Spleen (tissue), 11 donors: ENCODE measurements at regions not wholly inside any gene's neighbourhood (a gene's known extent, or its start where the extent isn't known, plus 50 kb on each side); places are given as distances from the start of the nearest gene placed in this dataset.

ENCODE experiments used
- DNase-seq: peaks from one replicate; pipeline ENCODE4 v3.0.0-alpha.2; 2020
- H3K27ac ChIP-seq, 8 donors: fragments of 200-600 bp; sonication (generic) in 7 of 8; 1 replicate in 4 of 8; 2 replicates in 4 of 8; pipeline versions ENCODE4 v1.5.0 to v1.8.0; 2016 to 2021; ENCODE audit warnings: inconsistent platforms in 4 of 8, mild to moderate bottlenecking in 4 of 8, moderate library complexity in 1 of 8
- H3K27me3 ChIP-seq, 7 donors: fragments of 200-600 bp; sonication (generic) in 6 of 7; replicated peaks in 1 of 7; 1 replicate in 4 of 7; 2 replicates in 3 of 7; pipeline versions ENCODE4 v1.5.0 to v1.8.0; 2016 to 2021; ENCODE audit warnings: inconsistent platforms in 3 of 7, mild to moderate bottlenecking in 1 of 7
- H3K36me3 ChIP-seq, 6 donors: fragments of 200-600 bp; sonication (generic) in 5 of 6; 1 replicate in 4 of 6; 2 replicates in 2 of 6; pipeline versions ENCODE4 v1.5.0 to v1.8.0; 2016 to 2021; ENCODE audit warnings: inconsistent platforms in 2 of 6
- H3K4me1 ChIP-seq, 6 donors: fragments of 200-600 bp; sonication (generic) in 5 of 6; 1 replicate in 3 of 6; 2 replicates in 3 of 6; pipeline versions ENCODE4 v1.5.0 to v1.8.0; 2016 to 2021; ENCODE audit warnings: inconsistent platforms in 3 of 6
- H3K4me3 ChIP-seq, 8 donors: fragments of 200-600 bp; sonication (generic) in 7 of 8; 1 replicate in 4 of 8; 2 replicates in 4 of 8; pipeline versions ENCODE4 v1.5.0 to v1.8.0; 2016 to 2021; ENCODE audit warnings: inconsistent platforms in 4 of 8, mild to moderate bottlenecking in 4 of 8, moderate library complexity in 2 of 8
- H3K9me3 ChIP-seq, 8 donors: fragments of 200-600 bp; sonication (generic) in 7 of 8; 1 replicate in 4 of 8; 2 replicates in 4 of 8; pipeline versions ENCODE4 v1.5.0 to v1.8.0; 2016 to 2021; ENCODE audit warnings: inconsistent platforms in 4 of 8
- CTCF ChIP-seq, 11 experiments: fragments of 200-600 bp in 7 of 11; fragments of 450-650 bp in 4 of 11; sonication (generic) in 4 of 11; IDR thresholded peaks in 8 of 11; conservative IDR thresholded peaks in 3 of 11; 1 replicate in 7 of 11; 2 replicates in 4 of 11; pipeline versions ENCODE4 v1.4.0 to v1.8.0; 2016 to 2021; ENCODE audit warnings: antibody characterized with exemption in 11 of 11, inconsistent platforms in 4 of 11, mild to moderate bottlenecking in 1 of 11
- POLR2A ChIP-seq, 3 donors: fragments of 450-650 bp; IDR thresholded peaks; one replicate each; pipeline ENCODE4 v1.5.1; 2017; ENCODE audit warnings: antibody characterized with exemption in 3 of 3, mild to moderate bottlenecking in 1 of 3
- POLR2AphosphoS5 ChIP-seq, 3 donors: sonication (generic); formaldehyde crosslinking; IDR thresholded peaks; one replicate each; pipeline ENCODE4 v1.5.1; 2017; ENCODE audit warnings: antibody characterized with exemption in 3 of 3
- WGBS, 5 donors: extraction: QIAGEN DNeasy Blood & Tissue Kit in 3 of 5; methylation state at CpG; one replicate each; pipeline versions ENCODE4 v1.1.5 to v1.1.7; 2013 to 2018; 5-methylcytosine and 5-hydroxymethylcytosine counted together
- intact Hi-C: fragments of 100-400 bp; cut with DNase I; formaldehyde crosslinking; loops from one replicate; pipeline ENCODE4 v1.15.0; 2023; ENCODE audit warnings: low total_unique reads
- donor health status: healthy with polysubstance abuse.
- donor health status: DM: no; HTN: no; CAD: no; lungs with moderate emphysema.
- donor health status: DM: no; HTN: no; CAD: no.
- donor health status: Bipolar disorder and iron deficiency.
- donor health status: healthy.
- donor health status: DM: no; HTN: no; CAD: no.
- donor health status: DM: yes; HTN: yes; CAD: no.

GRCh38 chr10:78436222-78436573 is 402.5 kb downstream of the RPS24 start:
- H3K27me3 ChIP-seq: peaks cover 0 to 4% (median 0%) of the 10 kb centered on the region in 7 donors
- H3K4me3 ChIP-seq: no peak overlapping the region
- H3K4me1 ChIP-seq: peaks cover 0 to 21% (median 5%) of the 10 kb centered on the region in 6 donors
- TF ChIP-seq POLR2A (IDR thresholded peaks at IDR 0.05): no peak
- no peak for TF ChIP-seq POLR2AphosphoS5 (IDR thresholded peaks at IDR 0.05)
- TF ChIP-seq CTCF (IDR thresholded peaks at IDR 0.05 in 8 of 11, conservative IDR thresholded peaks at IDR 0.05 in 3 of 11): no peak
- no peaks in the 10 kb centered on the region for H3K36me3 ChIP-seq
- 78 to 89% (median 85%) methylated on average over 6 of the region's 6 CpGs for WGBS, 5 donors
- no peak overlapping the region for H3K27ac ChIP-seq
- no peaks in the 10 kb centered on the region for H3K9me3 ChIP-seq
- no peak for DNase-seq
- intact Hi-C loops: no loop called here

GRCh38 chr10:78436706-78437406 is 403.2 kb downstream of the RPS24 start:
- Histone ChIP-seq H3K27ac (no peak overlapping the region), H3K27me3 (peaks cover 0 to 4% (median 0%) of the 10 kb centered on the region in 7 donors), H3K4me1 (peaks cover 0 to 21% (median 5%) of the 10 kb centered on the region in 6 donors), H3K36me3 (no peaks in the 10 kb centered on the region), H3K4me3 (no peak overlapping the region), H3K9me3 (no peaks in the 10 kb centered on the region)
- 77 to 89% (median 79%) methylated on average over 8 of the region's 8 CpGs for WGBS, 5 donors
- intact Hi-C loops: no loop called here
- no peak for DNase-seq
- no peak for TF ChIP-seq CTCF (IDR thresholded peaks at IDR 0.05 in 8 of 11, conservative IDR thresholded peaks at IDR 0.05 in 3 of 11)
- no peak for TF ChIP-seq POLR2A (IDR thresholded peaks at IDR 0.05)
- no peak for TF ChIP-seq POLR2AphosphoS5 (IDR thresholded peaks at IDR 0.05)

GRCh38 chr10:78437407-78437768 is 403.7 kb downstream of the RPS24 start:
- no peak for DNase-seq
- Histone ChIP-seq H3K4me3 (no peak overlapping the region), H3K4me1 (peaks cover 0 to 21% (median 5%) of the 10 kb centered on the region in 6 donors), H3K36me3 (no peaks in the 10 kb centered on the region), H3K27ac (no peak overlapping the region), H3K9me3 (no peaks in the 10 kb centered on the region), H3K27me3 (peaks cover 0 to 4% (median 0%) of the 10 kb centered on the region in 7 donors)
- intact Hi-C loops: no loop called here
- TF ChIP-seq CTCF (IDR thresholded peaks at IDR 0.05 in 8 of 11, conservative IDR thresholded peaks at IDR 0.05 in 3 of 11): no peak
- no peak for TF ChIP-seq POLR2AphosphoS5 (IDR thresholded peaks at IDR 0.05)
- no peak for TF ChIP-seq POLR2A (IDR thresholded peaks at IDR 0.05)
- WGBS, 5 donors: 61 to 76% (median 68%) methylated on average over 5 of the region's 5 CpGs

GRCh38 chr10:78437998-78438906 is 404.6 kb downstream of the RPS24 start:
- Histone ChIP-seq H3K4me3 (no peak overlapping the region), H3K27me3 (peaks cover 0 to 4% (median 0%) of the 10 kb centered on the region in 7 donors), H3K4me1 (peaks cover 0 to 17% (median 3%) of the 10 kb centered on the region in 6 donors), H3K27ac (no peak overlapping the region), H3K9me3 (no peaks in the 10 kb centered on the region), H3K36me3 (no peaks in the 10 kb centered on the region)
- DNase-seq: no peak
- TF ChIP-seq CTCF (IDR thresholded peaks at IDR 0.05 in 8 of 11, conservative IDR thresholded peaks at IDR 0.05 in 3 of 11): peak in 3 of 11 experiments; percentile 4 to 16 (median 11)
- TF ChIP-seq POLR2AphosphoS5 (IDR thresholded peaks at IDR 0.05): no peak
- TF ChIP-seq POLR2A (IDR thresholded peaks at IDR 0.05): no peak
- WGBS, 5 donors: 55 to 66% (median 60%) methylated on average over 9 of the region's 9 CpGs
- intact Hi-C loops: no loop called here
